ENCODE measurements at regions not wholly inside any gene's neighbourhood (a gene's known extent, or its start where the extent isn't known, plus 50 kb on each side); places are given as distances from the start of the nearest gene placed in this dataset.

DNA sequence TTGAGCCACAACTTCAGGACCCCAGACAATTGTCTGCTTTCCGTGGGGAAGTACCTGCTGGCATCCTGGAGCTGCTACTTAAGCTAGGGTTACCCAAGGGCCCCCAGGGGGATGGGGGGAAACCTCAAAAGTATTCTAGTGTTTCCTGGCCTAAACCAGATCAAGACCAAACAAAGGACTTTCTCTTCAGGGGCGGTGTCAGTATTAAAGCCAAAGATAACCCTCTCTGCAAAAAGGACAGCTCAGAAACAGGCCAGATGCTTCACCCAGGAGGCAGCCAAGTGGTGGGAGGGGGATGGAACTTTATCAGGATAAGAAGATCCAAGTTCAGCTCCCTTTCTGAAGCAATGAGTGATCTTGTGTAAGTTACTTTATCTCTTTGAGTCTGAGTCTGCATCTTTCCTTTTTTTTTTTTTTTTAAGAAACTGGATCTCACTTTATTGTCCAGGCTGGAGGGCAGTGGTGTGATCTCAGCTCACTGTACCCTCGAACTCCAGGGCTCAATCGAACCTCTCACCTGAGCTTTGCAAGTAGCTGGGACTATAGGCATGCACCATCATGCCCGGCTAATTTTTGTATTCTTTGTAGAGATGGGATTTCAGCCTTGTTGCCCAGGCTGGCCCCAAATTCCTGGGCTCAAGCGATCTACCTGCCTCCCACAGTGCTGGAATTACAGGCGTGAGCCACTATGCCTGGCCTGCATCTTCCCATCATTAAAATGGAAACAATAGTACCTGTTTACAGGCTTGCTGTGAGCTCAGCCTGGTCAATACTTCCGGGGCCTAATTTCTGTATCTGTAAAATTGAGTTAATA is 151.8 kb upstream of the PTPRM start:
- Mint-ChIP-seq H3K27me3 (no peaks in the 10 kb centered on the region), H3K4me3 (no peak overlapping the region)
- CTCF ChIA-PET = no interaction called here

DNA sequence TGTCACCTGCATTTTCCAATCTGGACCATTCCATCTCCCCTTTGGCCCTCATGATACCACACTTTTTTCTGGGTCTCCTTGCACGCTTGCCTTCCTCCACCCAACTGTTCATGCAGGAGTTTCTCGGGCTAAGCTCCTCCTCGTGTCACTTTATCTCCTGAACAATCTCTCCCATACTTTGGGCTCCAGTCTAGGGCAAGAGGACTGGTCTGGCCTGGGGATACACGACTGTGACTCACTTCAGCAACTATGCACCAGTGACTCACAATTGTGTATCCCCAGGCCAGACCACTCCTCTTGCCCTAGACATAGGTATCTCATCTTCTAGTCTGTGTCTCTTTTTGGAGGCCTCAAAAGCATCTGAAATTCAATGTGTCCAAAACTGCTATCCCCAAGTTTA is 149.4 kb upstream of the PTPRM start:
- no peak for DNase-seq
- Mint-ChIP-seq H3K4me1 (no peaks in the 10 kb centered on the region), H3K36me3 (no peaks in the 10 kb centered on the region), H3K4me3 (no peak overlapping the region), H3K9me3 (peaks cover 30% of the 10 kb centered on the region), H3K27ac (no peak overlapping the region), H3K27me3 (no peaks in the 10 kb centered on the region)
- CTCF ChIA-PET = no interaction called here

More for the DNA sequence above, 151.8 kb upstream of the PTPRM start:
- Mint-ChIP-seq H3K36me3 (no peaks in the 10 kb centered on the region), H3K4me1 (no peaks in the 10 kb centered on the region), H3K27ac (no peak overlapping the region), H3K9me3 (peaks cover 29% of the 10 kb centered on the region)
- DNase-seq = no peak

DNA sequence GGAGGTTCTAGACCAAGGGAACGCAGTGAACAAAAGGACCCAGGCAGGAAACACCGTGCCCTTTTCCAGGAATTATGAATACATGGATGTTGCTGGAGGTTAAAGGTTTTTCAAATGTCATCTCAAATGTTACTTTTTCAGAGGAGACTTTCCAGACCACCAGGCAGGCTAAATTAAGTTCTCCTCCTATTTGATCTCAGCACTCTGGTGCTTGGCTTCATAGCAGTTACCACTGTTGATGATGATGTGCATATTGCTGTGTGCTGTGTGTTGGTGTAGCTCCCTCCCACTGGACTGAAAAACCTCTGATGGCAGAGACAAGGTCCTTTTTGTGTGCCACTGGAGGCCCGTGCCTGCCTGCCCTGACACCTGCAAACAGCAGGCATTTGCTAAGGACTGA is 137.3 kb upstream of the PTPRM start:
- H3K4me3 Mint-ChIP-seq = no peak overlapping the region
- no peaks in the 10 kb centered on the region for H3K27me3 Mint-ChIP-seq
- H3K36me3 Mint-ChIP-seq = no peaks in the 10 kb centered on the region
- DNase-seq = no peak
- CTCF ChIA-PET = no interaction called here
- no peaks in the 10 kb centered on the region for H3K4me1 Mint-ChIP-seq
- H3K9me3 Mint-ChIP-seq = peaks cover 11% of the 10 kb centered on the region
- H3K27ac Mint-ChIP-seq = peak overlapping the region; percentile 42

DNA sequence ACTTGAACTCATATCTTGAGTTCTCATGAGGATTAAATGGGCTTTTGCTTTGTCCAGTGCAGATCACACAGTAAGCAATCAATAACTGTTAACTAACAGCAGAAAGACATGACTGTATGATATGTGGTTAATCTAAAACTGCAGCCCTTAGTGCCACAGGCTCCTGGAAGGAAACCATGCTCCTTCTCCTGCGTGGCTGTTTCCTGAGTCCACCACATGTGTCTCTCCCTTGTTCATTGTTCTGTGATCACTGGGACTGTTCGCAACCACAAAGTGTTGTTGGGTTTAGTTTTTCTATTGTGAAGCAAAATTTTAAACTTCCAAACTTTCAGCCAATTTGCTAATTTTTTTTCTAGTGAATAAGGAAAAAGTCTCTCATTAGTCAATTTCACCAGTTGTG is 130.9 kb upstream of the PTPRM start:
- Mint-ChIP-seq H3K27me3 (no peaks in the 10 kb centered on the region), H3K4me1 (no peaks in the 10 kb centered on the region), H3K27ac (no peak overlapping the region), H3K36me3 (no peaks in the 10 kb centered on the region), H3K9me3 (peaks cover 8% of the 10 kb centered on the region), H3K4me3 (no peak overlapping the region)
- CTCF ChIA-PET = no interaction called here
- DNase-seq = no peak

DNA sequence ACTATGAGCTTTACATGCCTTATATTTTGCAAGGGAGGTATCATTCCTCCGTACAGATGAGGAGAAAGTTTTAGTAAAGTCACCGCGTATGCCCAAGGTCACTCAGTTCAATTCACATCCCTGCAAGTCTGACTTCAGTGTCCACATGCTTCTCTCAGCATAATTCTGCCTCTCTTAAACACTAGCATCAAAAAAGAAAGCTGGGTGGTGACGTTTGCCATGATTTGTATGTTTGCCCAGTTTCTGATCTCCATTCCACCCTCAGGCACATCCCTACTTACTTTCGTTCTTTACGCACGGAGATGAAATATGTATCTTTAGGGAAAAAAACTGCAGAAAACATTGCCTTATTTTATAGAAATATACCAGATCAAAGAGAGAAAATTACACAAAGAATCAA is 129.2 kb upstream of the PTPRM start:
- CTCF ChIA-PET = no interaction called here
- H3K36me3 Mint-ChIP-seq = no peaks in the 10 kb centered on the region
- no peak for DNase-seq
- H3K27ac Mint-ChIP-seq = no peak overlapping the region
- no peaks in the 10 kb centered on the region for H3K27me3 Mint-ChIP-seq
- no peaks in the 10 kb centered on the region for H3K4me1 Mint-ChIP-seq
- peaks cover 8% of the 10 kb centered on the region for H3K9me3 Mint-ChIP-seq
- no peak overlapping the region for H3K4me3 Mint-ChIP-seq

DNA sequence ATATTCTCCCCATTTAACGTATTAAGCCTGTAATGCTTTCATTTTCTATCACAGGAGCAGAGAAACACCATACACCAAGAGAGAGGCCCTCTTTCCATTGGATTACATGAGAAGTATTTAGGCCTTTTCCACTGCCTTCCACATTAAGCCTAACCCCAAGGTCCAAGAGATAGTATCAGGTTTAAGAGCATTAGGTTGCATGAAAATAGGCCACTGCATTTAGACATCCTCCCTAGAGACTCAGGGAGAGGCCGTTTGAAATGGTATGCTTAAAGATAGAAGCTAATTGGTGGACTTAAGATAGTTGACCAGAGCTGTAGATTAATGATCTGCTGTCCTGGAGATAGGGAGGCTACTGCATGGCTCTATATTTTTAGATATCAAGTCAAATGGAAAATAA is 128.5 kb upstream of the PTPRM start:
- Mint-ChIP-seq H3K4me3 (no peak overlapping the region), H3K27ac (no peak overlapping the region), H3K9me3 (peaks cover 8% of the 10 kb centered on the region), H3K27me3 (no peaks in the 10 kb centered on the region), H3K36me3 (no peaks in the 10 kb centered on the region), H3K4me1 (no peaks in the 10 kb centered on the region)
- CTCF ChIA-PET = no interaction called here
- DNase-seq = no peak

DNA sequence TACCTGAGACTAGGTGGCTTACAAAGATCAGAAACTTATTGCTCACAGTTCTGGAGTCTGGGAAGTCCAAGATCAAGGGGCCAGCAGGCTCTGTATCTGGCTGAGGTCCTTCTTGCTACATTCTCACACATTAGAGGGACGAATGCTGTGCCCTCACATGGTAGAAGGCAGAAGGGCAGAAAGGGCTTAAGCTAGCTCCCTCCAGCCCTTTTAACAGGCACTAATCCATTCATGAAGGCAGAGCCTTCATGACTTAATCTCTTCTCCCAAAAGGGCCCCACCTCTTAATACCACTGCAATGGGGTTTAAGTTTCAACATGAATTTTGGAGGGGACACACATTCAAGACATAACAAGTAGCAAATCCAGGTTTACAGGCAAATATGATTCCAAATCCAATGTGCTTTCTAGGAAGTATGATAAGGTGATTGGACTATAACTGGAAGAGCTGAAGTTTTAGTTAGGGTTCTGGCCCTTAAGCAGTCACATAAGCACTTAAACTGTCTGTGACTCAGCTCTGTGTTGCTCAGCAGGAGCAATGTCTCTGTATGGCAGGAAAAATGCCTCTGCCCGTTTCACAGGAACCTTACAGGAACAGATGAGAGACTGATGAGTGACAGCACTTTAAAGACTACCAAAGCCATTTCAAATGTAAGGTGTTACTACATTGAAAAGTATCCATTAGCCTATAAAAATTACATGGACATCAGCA is 119.6 kb upstream of the PTPRM start:
- H3K4me1 Mint-ChIP-seq = no peaks in the 10 kb centered on the region
- H3K27ac Mint-ChIP-seq = no peak overlapping the region
- no peak overlapping the region for H3K4me3 Mint-ChIP-seq
- CTCF ChIA-PET = no interaction called here
- DNase-seq = no peak
- no peaks in the 10 kb centered on the region for H3K36me3 Mint-ChIP-seq
- peaks cover 9% of the 10 kb centered on the region for H3K9me3 Mint-ChIP-seq
- H3K27me3 Mint-ChIP-seq = no peaks in the 10 kb centered on the region

DNA sequence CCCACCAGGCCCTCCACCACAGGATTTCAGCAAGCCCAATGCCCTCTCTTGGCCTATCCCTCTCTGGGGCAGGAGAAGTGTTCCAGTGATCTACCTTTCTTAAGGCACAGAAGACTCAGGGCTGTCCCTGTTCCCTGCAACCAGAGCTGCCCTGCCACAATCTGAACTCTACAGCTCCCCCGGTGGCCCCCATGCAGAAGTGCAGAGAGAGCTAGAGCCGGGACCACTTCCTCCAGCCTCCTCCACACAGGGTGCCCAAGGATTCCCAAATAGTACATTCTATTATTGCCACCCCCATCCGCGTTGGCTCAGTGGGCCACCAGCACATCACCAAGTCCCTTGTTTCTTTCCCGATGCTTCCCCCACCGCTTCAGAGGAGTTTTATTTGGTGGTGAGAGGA is 114.8 kb upstream of the PTPRM start:
- H3K9me3 Mint-ChIP-seq = peaks cover 15% of the 10 kb centered on the region
- H3K36me3 Mint-ChIP-seq = no peaks in the 10 kb centered on the region
- no peaks in the 10 kb centered on the region for H3K4me1 Mint-ChIP-seq
- no peak overlapping the region for H3K4me3 Mint-ChIP-seq
- H3K27me3 Mint-ChIP-seq = no peaks in the 10 kb centered on the region
- DNase-seq = no peak
- H3K27ac Mint-ChIP-seq = no peak overlapping the region
- CTCF ChIA-PET = interaction anchor here (1.0 kb wide), 1 partner anchor 10 kb away, joined by 3 read pairs; no protein-coding TSS in a partner anchor

DNA sequence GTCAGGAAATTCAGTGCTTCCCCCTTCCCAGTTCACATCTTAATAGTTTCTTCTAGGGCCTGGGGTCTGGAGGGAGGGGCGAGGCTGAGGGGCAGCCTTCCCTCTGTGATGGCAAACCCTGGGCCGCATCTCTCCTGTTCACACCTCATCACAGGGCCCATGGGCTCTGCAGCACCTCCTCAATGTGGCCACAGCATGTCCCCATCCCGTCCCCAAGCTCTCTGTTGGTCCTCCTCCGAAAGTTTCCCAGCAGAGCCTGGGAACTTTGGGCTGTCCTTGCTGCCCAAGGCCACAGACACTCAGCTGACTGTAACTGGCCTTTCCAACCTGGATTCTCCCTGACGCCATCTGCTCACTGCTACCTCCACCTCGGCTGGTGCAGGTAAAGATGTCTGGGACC is 112.7 kb upstream of the PTPRM start:
- Mint-ChIP-seq H3K27me3 (no peaks in the 10 kb centered on the region), H3K4me3 (no peak overlapping the region), H3K4me1 (no peaks in the 10 kb centered on the region), H3K27ac (no peak overlapping the region), H3K9me3 (peaks cover 12% of the 10 kb centered on the region), H3K36me3 (no peaks in the 10 kb centered on the region)
- CTCF ChIA-PET = no interaction called here
- no peak for DNase-seq

DNA sequence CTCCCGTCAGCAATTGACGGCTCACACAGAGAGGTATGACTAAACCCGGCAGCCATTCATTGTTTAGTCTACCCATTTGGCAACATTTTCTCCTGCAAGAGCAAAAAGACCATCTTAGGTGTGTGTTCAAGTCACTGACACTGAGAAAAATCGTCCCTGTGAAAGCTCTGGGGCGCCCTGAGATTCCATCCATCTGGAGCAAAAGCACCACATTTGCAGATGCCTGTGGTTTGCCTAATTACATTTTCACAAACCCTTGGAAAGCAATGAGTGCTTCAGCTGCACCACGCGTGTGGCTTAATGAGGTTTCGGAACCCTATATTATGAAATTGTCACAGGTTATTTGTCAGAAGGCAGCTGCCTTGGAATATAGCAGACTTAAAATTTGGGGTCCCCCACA is 110.7 kb upstream of the PTPRM start:
- Mint-ChIP-seq H3K36me3 (no peaks in the 10 kb centered on the region), H3K27me3 (no peaks in the 10 kb centered on the region), H3K4me3 (no peak overlapping the region), H3K9me3 (peaks cover 8% of the 10 kb centered on the region), H3K27ac (no peak overlapping the region), H3K4me1 (no peaks in the 10 kb centered on the region)
- no peak for DNase-seq
- CTCF ChIA-PET = no interaction called here

DNA sequence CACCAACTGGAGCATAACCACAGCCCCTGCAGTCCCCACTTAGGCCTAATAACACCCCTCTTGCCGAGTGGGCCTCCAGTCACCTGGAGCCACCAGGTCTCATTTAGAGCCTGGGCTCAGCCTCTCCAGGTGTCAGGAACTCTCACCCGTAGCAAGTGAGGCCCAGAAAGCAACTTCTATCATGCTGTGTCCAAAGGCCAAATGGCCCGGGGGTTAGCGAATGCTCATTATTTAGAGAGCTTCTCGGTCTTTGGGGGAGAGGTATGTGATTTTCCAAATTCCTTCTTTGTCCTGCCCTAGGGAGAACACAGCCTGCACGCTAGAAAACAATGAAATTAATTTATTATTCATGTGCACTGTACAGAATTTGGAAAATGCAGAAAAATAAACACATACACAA is 109.9 kb upstream of the PTPRM start:
- no peak for DNase-seq
- H3K36me3 Mint-ChIP-seq = no peaks in the 10 kb centered on the region
- H3K27ac Mint-ChIP-seq = no peak overlapping the region
- no peaks in the 10 kb centered on the region for H3K4me1 Mint-ChIP-seq
- no peak overlapping the region for H3K4me3 Mint-ChIP-seq
- CTCF ChIA-PET = no interaction called here
- no peaks in the 10 kb centered on the region for H3K27me3 Mint-ChIP-seq
- peaks cover 8% of the 10 kb centered on the region for H3K9me3 Mint-ChIP-seq

DNA sequence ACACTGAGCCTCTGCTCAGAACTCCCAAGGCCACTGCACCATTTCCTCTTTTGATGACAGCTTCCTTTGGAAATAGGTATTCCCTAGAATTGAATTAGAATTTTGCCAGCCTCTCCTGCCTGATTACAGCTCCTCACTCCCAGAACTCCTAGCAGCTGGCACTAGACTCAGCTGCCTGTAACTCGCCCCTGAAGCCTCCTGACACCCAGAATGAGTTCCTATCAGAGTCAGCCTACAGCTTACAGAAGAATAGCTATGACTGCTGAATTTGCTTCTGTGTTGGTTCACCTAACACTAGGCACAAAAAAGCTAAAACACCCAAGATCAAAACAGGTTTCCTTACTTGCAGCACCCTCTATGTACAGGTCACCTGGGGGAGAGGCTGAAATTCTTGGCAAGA is 108.2 kb upstream of the PTPRM start:
- no peak overlapping the region for H3K27ac Mint-ChIP-seq
- H3K4me3 Mint-ChIP-seq = no peak overlapping the region
- H3K9me3 Mint-ChIP-seq = peaks cover 2% of the 10 kb centered on the region
- CTCF ChIA-PET = no interaction called here
- no peak for DNase-seq
- no peaks in the 10 kb centered on the region for H3K27me3 Mint-ChIP-seq
- no peaks in the 10 kb centered on the region for H3K36me3 Mint-ChIP-seq
- no peaks in the 10 kb centered on the region for H3K4me1 Mint-ChIP-seq

DNA sequence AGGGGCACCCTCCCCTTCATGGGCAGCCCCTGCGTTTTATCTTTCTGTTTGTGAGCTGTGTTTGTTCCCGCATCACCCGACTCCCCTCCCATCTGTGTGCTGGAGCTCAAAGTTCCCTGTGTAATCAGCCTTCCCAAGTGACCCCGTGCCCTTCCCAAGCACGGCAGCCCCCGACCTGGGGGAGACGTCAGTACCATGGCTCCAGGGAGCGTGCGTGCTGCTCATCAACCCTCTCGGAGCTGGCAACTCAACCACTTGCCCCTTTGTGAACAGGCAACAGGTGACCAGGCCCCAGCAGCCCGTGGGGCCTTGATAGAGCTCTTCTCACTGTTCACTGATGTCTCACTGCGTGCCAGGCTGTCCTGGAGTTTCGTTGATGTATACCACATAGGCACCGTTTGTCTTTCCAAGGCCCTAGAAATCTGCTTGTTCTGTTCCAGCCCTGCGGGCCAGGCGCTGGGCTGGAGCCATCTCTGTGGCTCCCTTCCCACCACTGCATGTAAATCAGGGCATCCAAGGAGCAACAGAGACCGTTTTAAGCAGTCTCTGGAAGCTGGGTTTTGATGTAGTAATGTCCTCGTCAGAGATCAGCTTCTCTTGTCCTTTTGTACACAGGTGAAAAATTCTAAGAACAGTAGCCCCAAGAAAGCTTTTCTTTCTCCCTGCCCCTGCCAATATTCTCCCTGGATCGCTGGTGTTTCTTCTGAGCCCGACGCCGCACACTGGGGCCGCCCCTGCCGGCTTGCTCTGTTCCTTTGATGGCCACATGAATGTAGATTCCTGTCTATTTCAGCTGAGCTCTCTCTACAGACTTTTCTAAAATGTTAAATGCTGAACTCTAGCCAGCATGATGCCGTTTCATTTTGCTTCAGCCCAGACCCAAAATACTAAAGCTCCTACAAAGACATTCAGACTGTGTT is 107.0 kb upstream of the PTPRM start:
- Mint-ChIP-seq H3K4me3 (no peak overlapping the region), H3K4me1 (no peaks in the 10 kb centered on the region), H3K9me3 (no peaks in the 10 kb centered on the region), H3K36me3 (no peaks in the 10 kb centered on the region), H3K27me3 (no peaks in the 10 kb centered on the region), H3K27ac (no peak overlapping the region)
- DNase-seq = no peak
- CTCF ChIA-PET = no interaction called here

DNA sequence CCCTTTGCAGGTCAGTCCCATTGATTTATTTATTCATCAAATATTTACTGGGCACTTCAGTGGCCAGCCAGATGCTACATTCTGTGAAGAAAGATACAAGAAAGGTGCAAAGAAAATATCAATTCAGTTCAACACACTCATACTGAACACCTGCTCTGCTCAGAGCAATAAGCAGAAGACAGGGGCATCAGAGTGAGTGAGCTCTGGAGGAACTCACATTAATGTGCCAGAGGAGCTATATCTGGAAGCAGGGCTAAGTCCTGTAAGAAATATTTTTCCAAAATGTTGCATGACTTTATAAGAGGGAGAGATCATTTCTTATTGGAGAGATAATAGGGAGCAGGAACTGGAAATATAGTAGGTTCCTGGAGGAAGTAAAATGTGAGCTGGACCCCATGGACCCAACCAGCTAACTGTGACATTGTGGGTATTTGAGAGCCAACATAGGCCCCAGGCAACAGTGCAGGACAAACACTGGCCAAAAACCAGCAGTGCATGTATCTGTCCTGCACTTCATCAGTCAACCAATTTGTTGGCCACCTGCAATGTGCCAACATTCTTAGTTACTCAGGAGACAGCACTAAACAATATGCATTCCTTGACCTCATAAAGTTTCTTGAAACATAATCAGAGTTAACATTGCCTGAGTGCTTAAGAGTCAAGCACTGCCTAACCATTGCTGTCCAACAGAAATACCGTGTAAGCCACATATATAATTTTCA is 102.7 kb upstream of the PTPRM start:
- no peak for DNase-seq
- H3K36me3 Mint-ChIP-seq = no peaks in the 10 kb centered on the region
- no peak overlapping the region for H3K4me3 Mint-ChIP-seq
- no peaks in the 10 kb centered on the region for H3K4me1 Mint-ChIP-seq
- H3K9me3 Mint-ChIP-seq = no peaks in the 10 kb centered on the region
- CTCF ChIA-PET = no interaction called here
- H3K27ac Mint-ChIP-seq = no peak overlapping the region
- no peaks in the 10 kb centered on the region for H3K27me3 Mint-ChIP-seq

Data from activated naive CD4-positive, alpha-beta T cell treated with anti-CD3 and anti-CD28 coated beads, Interleukin-2, amount 10 ng/mL, durations not matched to agents 7 days and 5 days (primary cell).